Hematopoietic multipotent progenitor cell treated with erythropoietin and hydrocortisone succinate and interleukin-3 and kit ligand, for 8 days (in vitro differentiated cells): ENCODE measurements at regions not wholly inside any gene's neighbourhood (a gene's known extent, or its start where the extent isn't known, plus 50 kb on each side); places are given as distances from the start of the nearest gene placed in this dataset.

Experiments used
- DNase-seq: peaks from one replicate; pipeline ENCODE4 v3.0.0-alpha.2; 2015

DNA sequence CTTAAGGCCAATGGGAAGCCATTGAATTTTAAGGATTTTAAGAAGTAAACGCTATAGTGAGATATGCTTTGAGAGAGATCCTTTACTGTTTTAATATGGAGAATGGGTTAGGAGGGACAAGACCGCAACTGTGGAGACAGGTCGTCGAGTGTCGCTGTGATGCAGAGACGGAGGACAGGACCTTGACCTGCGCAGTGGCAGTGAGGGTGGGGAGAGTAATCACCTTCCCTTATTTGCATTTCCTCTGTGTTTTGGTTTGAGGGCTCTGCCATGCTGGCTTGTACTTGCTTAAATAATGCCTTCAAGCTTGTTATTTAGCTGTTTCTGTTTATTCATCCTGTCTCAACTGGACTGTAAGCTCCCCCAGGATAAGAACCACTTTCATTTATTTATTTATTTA lies 345.0 kb downstream of the FBXW7 start:
- DNase-seq, result no peak

DNA sequence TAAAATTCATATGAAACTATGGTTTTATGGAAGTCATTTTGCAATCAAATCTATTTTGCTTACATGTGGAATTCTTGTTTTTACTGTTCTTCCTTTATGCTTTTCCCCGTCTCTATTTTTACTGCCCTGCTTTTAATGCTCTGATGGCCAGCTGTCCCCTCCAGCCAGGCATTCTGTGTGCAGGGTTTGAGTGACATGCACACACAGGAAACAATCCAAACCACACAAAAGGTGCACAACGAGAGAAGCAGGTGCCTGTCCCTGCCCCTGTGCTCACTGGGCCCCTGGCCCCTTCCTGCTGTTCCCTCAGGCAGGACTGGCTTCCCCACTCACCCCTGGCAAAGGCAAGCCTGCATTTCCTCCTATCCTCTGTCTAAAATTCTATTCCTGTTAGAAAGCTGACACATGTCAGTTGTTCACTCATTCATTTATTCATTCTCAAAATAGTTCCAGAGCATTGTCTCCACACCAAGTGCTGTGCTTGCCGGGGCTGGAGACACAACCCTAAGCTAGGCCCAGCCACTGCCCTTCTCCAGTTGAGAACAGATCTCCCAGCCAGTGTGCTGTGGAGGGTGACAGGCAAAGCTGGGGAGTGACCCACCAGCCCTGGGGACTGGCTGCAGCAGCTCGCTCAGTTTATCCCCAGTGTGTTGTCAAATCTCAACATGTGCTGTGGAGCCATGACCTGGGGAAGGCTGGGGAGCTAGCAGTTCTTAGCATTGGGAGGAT lies 346.3 kb downstream of the FBXW7 start:
- no peak for DNase-seq

GRCh38 chr4:152188801-152189200 lies 347.1 kb downstream of the FBXW7 start:
- DNase-seq, result no peak

DNA sequence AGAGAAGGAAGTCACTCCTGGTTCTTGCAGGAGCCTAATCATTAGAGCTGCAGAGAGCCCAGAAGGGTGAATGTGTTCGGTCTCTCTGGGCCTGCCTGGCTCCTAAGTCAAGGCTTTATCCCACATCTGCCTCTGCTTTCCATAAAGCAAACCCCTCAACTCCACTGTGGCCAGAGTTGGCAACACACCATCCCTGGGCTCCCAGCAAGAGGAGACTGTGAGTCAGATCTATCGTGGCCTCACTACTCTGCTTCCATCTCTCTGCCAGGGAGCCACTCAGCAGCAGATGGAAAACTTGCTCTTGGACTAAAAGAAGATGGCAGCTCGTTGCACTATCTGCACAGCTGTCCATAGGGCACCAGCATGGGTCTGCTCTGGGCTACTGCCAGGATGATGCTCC lies 348.2 kb downstream of the FBXW7 start:
- no peak for DNase-seq

DNA sequence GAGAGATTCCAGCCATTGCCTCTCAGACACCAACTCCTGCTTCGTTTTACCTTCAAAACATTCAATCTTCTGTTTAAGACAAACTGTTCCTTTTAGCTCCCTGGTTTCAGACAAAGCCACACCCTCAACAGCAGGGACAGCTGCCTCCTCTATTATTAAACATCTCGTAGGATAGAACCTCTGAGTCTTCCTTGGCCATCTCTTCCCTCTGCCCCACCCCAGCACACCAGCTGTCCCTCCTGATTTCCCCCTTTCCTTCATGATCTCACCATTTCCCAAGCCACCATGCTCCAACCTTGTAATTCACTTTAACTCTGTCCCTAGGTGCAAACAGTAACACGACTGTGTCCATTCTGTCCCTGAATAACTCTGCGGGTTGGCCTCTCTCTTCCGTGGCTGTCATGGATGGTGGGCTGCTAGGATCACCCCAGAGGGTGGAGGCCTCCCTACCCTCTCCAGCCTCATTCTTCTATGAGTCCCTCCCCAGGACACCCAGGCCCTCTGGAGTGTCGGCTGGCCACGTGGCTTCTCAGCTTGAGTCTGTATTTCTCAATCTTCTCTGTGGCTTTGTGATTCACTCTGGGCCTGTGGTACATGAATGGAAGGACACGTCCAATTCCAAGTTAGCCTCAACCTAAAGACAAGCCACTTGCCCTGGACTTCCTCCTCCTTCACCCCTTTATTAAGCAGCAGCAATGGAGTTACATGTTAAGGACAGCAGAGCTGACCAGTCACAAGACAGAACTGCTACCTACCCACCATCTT lies 349.9 kb downstream of the FBXW7 start:
- DNase-seq, result no peak

DNA sequence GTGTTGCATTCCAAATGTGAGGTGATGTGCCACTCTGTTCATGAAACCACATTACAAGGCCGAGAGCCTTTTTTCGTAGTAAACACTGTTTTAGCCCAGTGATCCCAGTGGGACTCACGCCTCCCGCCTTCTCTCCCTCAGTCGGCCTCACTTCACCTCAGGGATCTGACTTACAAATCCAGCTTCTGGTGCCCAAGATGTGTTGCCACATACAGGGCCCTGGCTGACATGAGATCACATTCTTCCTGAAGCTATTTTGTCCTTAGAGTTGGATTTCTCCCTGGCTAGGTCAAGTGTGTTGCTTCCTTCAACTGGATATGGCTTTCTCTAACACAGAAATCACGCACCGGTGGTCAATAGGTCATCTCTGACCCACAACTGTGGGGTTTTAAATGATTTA lies 354.7 kb downstream of the FBXW7 start:
- DNase-seq, result no peak

GRCh38 chr4:152180369-152180768 lies 355.5 kb downstream of the FBXW7 start:
- DNase-seq, result no peak

- peak; percentile 3 for DNase-seq
Measured at GRCh38 chr4:152177538-152177937, 358.4 kb downstream of the FBXW7 start.

- DNase-seq, result no peak
Measured at GRCh38 chr4:152176627-152177214, 359.2 kb downstream of the FBXW7 start.

DNA sequence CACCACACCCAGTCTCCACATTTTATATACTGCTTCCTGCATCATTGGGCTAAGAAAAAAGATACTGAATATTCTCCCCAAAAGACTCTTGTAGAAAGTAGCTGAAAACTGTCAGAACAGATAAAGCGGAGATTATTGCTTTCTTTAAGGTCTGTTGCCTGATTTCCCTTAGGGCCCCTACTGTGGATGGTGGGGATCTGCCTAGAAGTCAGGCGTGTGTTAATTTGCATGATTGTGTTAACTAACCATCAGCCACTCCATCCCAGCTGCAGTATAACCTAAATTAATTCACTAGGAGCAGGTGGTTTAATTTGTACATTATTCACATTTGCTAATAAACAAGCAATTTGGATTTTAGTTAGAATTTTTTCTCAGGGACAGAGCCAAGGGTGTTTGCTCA lies 360.3 kb downstream of the FBXW7 start:
- DNase-seq, result no peak

GRCh38 chr4:152172146-152172545 lies 363.7 kb downstream of the FBXW7 start:
- no peak for DNase-seq

GRCh38 chr4:152171556-152171955 lies 364.3 kb downstream of the FBXW7 start:
- no peak for DNase-seq

DNA sequence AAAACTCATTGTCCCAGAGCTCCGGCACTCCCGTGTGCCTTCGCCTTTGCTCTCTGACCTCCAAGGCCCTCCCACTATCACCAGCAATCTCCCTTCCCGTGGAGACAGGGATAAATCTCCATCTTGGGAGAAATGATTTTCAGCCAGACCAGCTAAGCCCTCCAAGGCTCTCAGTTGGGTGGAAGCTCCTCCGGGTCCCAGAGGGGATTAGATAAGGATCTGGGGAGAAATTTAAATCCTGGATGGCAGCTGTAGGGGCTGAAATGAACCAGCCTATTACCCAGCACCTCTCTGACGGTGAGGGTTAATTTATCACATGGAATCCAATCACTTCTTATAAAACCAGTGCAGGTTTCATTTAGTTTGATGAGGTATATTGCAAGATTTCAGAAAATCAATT lies 366.2 kb downstream of the FBXW7 start:
- DNase-seq, result no peak

GRCh38 chr4:152168987-152169616 lies 366.8 kb downstream of the FBXW7 start:
- DNase-seq, result no peak

GRCh38 chr4:152166567-152166966 lies 369.3 kb downstream of the FBXW7 start:
- no peak for DNase-seq

GRCh38 chr4:152165846-152166245 lies 370.0 kb downstream of the FBXW7 start:
- DNase-seq, result no peak

- no peak for DNase-seq
Measured at GRCh38 chr4:152165146-152165545, 370.7 kb downstream of the FBXW7 start.

DNA sequence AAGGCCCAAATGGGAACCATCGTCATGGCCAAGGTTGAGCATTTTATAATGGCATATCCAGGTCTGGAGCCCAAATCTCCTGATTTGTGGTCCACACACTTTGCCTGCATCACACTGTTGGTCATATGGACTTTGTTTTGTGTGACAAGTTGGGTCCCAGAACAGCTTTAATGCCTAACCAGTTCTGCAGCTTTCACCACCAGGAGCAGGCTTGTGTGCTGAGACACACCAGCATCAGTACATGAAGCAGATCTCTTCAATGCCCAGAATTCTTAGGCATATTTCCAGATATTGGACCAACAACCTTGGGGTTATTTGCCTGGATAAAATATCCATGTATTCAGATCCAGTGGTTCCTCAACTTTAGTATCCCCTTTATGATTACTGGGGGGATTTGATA lies 371.3 kb downstream of the FBXW7 start:
- no peak for DNase-seq

- no peak for DNase-seq
Measured at GRCh38 chr4:152162331-152162697, 373.6 kb downstream of the FBXW7 start.

DNA sequence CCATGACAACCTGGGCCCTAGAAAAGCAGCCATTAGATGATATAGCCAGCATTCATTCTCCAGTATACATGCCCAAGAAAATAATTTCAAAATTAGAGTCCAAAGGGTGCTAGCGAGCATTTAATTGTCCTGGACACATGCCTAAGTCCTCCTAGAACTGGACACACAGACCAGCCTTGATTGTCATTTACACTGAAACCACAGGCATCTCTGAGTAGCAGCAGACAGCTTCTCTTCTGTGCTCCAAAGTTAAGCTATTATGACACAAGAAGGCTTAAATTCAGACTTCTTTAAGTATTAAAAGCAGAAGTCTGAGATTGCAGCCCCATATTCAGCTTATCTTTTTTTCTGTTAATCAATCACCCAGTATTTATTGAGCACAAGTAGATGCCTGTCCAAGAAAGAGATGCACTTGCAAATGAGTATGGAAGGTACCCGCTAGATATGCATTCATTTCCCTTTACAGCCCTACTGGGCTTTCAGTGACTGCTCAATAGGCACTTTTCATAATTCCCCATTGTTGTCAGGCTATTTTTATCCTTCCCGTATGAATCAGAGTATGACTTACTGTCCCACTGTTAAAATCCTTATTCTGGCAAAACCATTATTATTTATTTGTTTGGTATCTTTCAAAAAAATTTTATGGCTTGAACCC lies 374.1 kb downstream of the FBXW7 start:
- no peak for DNase-seq

DNA sequence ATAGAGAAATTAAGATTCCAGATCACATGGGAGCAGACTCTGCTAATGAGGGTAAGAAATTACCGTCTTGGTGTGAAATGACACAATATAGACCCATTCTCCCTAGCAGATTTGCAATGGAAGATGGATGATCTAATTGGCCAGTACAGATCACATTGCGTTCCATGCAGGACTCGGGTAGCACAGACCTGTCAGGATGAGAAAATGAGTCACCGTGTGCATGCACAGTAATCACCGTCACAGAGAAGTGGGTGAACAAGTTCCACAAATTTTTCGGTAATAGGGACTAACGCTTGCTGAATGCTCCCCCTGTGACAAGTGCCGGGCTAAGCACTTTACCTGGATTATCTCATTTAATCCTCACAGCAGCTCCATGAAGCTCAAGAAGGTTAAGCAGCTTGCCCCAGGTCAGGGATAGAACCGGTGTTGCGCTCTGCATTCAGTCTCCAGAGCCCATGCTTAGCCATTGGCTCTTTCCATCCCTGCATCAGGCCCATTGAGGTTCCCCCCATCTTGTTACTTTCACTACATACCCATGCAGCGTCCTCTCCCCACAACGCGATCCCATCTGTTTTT lies 375.6 kb downstream of the FBXW7 start:
- DNase-seq, result no peak

DNA sequence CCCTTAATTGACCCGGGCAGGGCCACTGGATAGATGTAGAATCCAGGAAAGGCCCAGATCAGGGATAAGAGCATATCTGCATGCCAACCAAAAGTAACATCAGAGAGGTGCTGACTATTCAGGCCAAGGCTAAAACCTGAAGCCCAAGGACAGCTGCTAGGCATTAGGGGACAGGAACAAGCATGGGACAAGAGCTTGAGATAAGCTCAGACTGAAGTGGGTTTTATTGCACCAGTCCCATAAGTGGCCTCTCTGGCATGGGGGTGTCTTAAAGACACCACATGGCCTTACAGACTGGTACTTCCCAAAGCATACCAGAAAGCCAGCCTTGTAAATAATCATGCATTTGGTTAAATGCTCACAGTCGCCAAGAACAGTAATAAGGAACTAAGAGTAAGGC lies 376.1 kb downstream of the FBXW7 start:
- DNase-seq, result no peak

- DNase-seq, result no peak
Measured at GRCh38 chr4:152158225-152158624, 377.7 kb downstream of the FBXW7 start.
